HL-60 (cell line): ENCODE measurements at regions not wholly inside any gene's neighbourhood (a gene's known extent, or its start where the extent isn't known, plus 50 kb on each side); places are given as distances from the start of the nearest gene placed in this dataset.

ENCODE experiments used
- DNase-seq, 2 experiments: peaks; one replicate each; pipeline ENCODE4 v3.0.0-alpha.2; 2010 to 2020; ENCODE audit warnings: low read depth in 1 of 2, low spot score in 1 of 2
- H3K27ac ChIP-seq: fragments of 250-450 bp; sonication (Bioruptor Pico); replicated peaks from 2 replicates; pipeline ENCODE4 v1.5.1; 2020; ENCODE audit warnings: mild to moderate bottlenecking, moderate library complexity
- H3K27me3 ChIP-seq: fragments of 250-450 bp; sonication (Bioruptor Pico); 2 replicates; pipeline ENCODE4 v1.5.1; 2021; ENCODE audit warnings: mild to moderate bottlenecking, moderate library complexity; ENCODE audit not compliant: insufficient read depth, poor library complexity, severe bottlenecking
- H3K4me3 ChIP-seq: replicated peaks from 2 replicates; pipeline ENCODE4 v1.5.1; 2011; ENCODE audit warnings: mild to moderate bottlenecking, control low read depth, low read length; ENCODE audit not compliant: insufficient read depth
- CTCF ChIP-seq: IDR thresholded peaks from one replicate; pipeline ENCODE4 v1.5.1; 2011; ENCODE audit warnings: low read length, control low read depth, inconsistent platforms; ENCODE audit not compliant: insufficient read depth
- GABPA ChIP-seq: IDR thresholded peaks from 2 replicates; pipeline ENCODE4 v1.6.1; 2012; ENCODE audit warnings: low read depth
- POLR2AphosphoS5 ChIP-seq: IDR thresholded peaks from 2 replicates; pipeline ENCODE4 v1.6.1; 2012; ENCODE audit warnings: low read depth
- REST ChIP-seq: IDR thresholded peaks from 2 replicates; pipeline ENCODE4 v1.6.1; 2012; ENCODE audit warnings: low read depth; ENCODE audit not compliant: insufficient replicate concordance
- SPI1 ChIP-seq: IDR thresholded peaks from 2 replicates; pipeline ENCODE4 v1.6.1; 2012; ENCODE audit warnings: low read depth, mild to moderate bottlenecking, borderline replicate concordance

- Histone ChIP-seq H3K4me3 (no peak overlapping the region), H3K27me3 (peaks cover 3% of the 10 kb centered on the region), H3K27ac (no peak overlapping the region)
- no peak for TF ChIP-seq REST
- TF ChIP-seq GABPA: no peak
- no peak for TF ChIP-seq CTCF
- TF ChIP-seq POLR2AphosphoS5: no peak
- TF ChIP-seq SPI1: no peak
- DNase-seq: no peak
Measured at GRCh38 chr7:24127930-24128329, 156.1 kb upstream of the NPY start.

- TF ChIP-seq REST: no peak
Measured at GRCh38 chr7:24129597-24129996, 154.4 kb upstream of the NPY start.

GRCh38 chr7:24130631-24131030 lies 153.4 kb upstream of the NPY start:
- no peak for DNase-seq
- Histone ChIP-seq H3K27ac (no peak overlapping the region), H3K27me3 (no peaks in the 10 kb centered on the region), H3K4me3 (no peak overlapping the region)
- TF ChIP-seq GABPA (no peak), SPI1 (no peak), POLR2AphosphoS5 (no peak), CTCF (no peak), REST (no peak)

More at GRCh38 chr7:24129597-24129996, 154.4 kb upstream of the NPY start:
- Histone ChIP-seq H3K27ac (no peak overlapping the region), H3K4me3 (no peak overlapping the region), H3K27me3 (no peaks in the 10 kb centered on the region)
- no peak for DNase-seq

- no peak overlapping the region for H3K4me3 ChIP-seq
- no peak for TF ChIP-seq GABPA
- no peaks in the 10 kb centered on the region for H3K27me3 ChIP-seq
- DNase-seq: no peak
- H3K27ac ChIP-seq: no peak overlapping the region
Measured at GRCh38 chr7:24133691-24134090, 150.3 kb upstream of the NPY start.
